Middle frontal gyrus (tissue), 1 donor: ENCODE measurements at regions not wholly inside any gene's neighbourhood (a gene's known extent, or its start where the extent isn't known, plus 50 kb on each side); places are given as distances from the start of the nearest gene placed in this dataset.
"Not testable (repeated sequence)": the region's sequence is repeated elsewhere in the genome, so short reads cannot be mapped to it uniquely, and the experiment has no call there.

Experiments used
- DNase-seq: peaks from one replicate; pipeline ENCODE4 v3.0.0-alpha.2; 2015; ENCODE audit warnings: low spot score; ENCODE audit errors: extremely low spot score

DNA sequence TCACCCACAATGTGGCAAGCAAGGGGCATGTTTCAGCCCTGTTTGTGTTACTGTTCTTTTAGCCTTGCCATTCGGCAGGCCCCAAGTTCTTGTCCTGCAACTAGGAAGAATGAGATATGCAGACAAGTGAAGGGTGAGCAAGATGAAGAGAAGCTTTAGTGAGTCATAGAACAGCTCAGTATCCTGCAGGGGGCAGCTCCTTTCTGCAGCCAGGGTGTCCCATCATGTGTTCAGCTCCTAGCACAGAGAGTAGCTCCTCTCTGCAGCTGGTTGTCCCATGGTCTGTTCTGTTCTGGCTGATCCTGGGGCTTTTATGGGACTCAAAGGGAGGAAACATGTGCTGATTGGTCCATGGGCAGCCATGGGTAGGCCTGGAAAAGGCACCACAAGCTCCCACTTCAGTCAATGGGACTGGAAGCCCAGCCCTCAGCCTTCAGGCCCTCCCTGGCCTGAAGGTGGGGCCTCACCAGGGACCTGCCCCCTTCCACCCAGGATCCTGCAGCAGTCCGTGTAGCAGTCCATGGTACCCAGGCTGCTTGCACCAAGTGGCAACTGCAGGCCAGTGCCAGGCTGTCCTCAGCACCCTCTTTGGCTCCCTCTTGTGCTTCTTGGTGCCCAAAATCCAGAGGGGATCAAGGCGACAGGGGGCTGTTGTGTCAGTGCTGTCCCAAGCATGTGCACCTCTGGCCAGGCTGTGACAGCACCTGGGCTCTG lies 326.4 kb downstream of the NR4A2 start:
- DNase-seq = no peak

GRCh38 chr2:156005531-156005930 lies 327.0 kb downstream of the NR4A2 start:
- no peak for DNase-seq

GRCh38 chr2:156004459-156004858 lies 328.1 kb downstream of the NR4A2 start:
- no peak for DNase-seq

GRCh38 chr2:156003780-156004179 lies 328.7 kb downstream of the NR4A2 start:
- DNase-seq = no peak

DNA sequence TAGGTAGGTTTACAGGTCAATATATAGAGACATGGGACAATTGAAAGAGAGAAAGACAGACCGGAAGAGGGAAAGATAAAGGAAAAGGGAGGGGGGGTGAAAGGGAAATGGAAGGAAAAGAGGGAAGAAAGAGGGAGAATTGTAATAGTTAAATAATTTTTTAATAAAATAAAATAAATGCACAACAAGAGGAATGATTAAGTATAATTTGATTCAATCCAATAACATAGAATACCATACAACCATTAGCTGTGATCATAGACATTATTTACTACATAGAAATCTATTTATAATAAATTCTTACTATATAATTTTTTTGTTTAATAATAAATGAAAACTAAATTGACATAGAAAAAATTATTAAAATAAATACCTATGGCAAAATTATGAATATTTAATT lies 330.7 kb downstream of the NR4A2 start:
- no peak for DNase-seq

- no peak for DNase-seq
These were observed 335.0 kb downstream of the NR4A2 start for GRCh38 chr2:155997538-155997937.

DNA sequence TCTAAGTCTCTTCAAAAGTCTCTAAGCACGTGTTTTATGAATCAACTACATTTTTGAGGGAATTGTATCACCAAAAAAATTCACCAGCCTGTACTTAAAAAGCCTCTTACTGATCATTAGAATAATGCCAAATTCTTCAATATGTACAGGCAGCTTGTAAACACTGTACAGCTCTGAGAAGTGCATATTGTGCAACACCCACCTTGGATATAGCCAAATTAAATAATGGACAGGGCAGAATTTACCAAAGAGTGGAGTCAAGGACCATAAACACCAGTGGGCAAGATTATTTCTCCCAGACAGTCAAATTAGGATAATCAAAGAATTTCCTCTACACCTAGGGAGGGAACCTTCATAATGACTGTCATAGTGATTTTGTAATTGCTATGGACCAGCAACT lies 338.2 kb downstream of the NR4A2 start:
- DNase-seq = no peak

- no peak for DNase-seq
These were observed 348.7 kb downstream of the NR4A2 start for GRCh38 chr2:155983845-155984244.

DNA sequence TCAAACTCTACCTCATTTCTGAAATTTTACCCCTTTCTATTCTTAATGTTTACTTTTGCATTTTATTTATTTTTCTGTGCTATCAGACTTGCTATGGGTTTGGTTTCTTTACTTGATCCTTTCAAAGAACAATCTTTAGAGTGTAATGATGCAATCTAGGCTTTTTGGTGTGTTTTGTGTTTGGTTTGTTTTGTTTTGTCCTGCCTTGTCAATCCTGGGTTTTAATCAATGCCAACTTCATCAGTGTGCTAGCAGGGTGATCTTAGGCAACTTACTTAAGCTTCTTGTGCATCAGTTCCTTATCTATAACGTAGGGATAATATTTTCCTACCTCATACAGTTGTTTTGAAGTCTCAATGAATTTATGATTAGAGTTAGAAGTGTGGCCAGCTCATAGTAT lies 350.4 kb downstream of the NR4A2 start:
- DNase-seq = no peak

DNA sequence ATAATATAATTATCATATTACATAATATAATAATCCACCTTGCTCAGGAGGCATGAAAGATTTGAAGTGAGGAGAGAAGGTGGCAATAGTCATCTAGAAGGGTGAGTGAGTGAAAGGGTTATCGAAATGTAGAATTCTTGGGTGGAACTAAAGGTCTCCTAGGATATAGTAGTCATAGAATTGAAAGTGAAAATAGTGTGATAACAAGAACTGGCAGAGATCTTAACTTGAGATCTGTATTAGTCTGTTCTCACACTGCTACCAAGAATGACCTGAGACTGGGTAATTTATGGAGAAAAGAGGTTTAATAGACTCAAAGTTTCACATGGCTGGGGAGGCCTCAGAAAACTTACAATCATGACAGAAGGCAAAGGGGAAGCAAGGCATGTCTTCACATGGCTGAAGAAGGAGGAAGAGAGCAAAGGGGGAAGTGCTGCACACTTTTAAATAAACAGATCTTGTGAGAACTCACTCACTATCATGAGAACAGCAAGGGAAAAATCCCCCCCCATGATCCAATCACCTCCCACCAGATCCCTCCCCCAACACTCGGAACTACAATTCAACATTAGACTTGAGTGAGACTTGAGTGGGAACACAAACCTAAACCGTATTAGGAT lies 351.5 kb downstream of the NR4A2 start:
- no peak for DNase-seq

GRCh38 chr2:155975734-155976133 lies 356.8 kb downstream of the NR4A2 start:
- no peak for DNase-seq

GRCh38 chr2:155972916-155973315 lies 359.6 kb downstream of the NR4A2 start:
- DNase-seq = no peak

DNA sequence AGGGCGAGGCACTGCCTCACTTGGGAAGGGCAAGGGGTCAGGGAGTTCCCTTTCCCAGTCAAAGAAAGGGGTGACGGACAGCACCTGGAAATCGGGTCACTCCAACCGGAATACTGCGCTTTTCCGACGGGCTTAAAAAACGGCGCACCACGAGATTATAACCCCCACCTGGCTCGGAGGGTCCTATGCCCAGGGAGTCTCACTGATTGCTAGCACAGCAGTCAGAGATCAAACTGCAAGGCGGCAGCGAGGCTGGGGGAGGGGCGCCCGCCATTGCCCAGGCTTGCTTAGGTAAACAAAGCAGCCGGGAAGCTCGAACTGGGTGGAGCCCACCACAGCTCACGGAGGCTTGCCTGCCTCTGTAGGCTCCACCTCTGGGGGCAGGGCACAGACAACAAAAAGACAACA lies 366.5 kb downstream of the NR4A2 start:
- DNase-seq = not testable (repeated sequence)

DNA sequence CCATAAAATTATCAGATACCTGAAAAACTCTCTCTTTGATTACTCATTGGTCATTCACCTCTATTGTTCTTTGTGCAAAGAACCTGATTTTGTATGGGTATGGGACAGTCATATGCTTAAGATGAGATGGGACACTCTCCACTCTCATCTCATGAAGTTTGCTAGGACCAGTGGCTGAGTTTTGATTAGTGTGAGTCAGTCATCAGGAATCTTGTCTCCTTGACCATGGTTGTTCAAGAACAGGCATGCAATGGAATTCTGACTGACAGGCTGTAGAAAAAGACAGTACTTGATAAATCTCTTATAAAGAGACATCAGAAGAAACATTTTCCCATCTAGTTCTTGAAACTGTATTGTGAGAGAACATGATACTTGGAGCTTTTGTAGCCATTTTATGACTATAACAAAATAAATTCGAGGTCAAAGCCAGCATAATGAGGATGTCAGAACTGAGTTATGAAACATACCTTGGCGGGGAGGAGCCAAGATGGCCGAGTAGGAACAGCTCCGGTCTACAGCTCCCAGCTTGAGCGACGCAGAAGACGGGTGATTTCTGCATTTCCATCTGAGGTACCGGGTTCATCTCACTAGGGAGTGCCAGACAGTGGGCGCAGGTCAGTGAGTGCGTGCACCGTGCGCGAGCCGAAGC lies 367.0 kb downstream of the NR4A2 start:
- DNase-seq = no peak

GRCh38 chr2:155961641-155962040 lies 370.9 kb downstream of the NR4A2 start:
- no peak for DNase-seq

DNA sequence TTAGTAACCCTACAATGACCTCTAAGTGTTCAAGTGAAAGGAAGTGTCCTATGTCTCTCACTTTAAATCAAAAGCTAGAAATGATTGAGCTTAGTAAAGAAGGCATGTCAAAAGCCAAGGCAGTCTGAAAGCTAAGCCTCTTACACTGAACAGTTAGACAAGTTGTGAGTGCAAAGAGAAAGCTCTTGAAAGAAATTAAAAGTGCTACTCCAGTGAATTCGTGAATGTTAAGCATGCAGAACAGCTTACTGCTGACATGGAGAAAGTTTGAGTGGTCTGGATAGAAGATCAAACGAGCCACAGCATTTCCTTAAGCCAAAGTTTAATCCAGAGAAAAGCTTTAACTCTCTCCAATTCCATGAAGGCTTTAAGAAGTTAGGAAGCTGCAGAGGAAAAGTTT lies 373.7 kb downstream of the NR4A2 start:
- DNase-seq = no peak

DNA sequence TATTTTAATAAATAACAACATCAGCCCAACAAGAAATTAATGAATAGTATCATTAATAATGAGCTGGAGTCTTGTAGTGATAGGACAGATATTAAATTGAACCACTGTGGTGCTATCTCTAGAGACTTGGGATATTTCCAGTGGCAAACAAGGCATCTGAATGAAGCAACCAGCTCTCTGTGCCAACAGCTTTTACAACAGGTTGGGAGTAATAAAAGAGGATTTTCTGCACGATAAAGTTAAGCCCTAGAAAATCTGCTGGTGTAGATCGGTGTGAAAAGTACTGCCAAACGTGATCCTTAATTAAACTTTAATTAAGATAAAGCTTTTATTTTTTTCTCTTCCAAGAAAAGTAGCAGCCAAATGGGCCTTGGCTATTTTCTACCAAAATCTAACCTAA lies 385.5 kb downstream of the NR4A2 start:
- DNase-seq = no peak

- DNase-seq = no peak
These were observed 388.3 kb downstream of the NR4A2 start for GRCh38 chr2:155944218-155944617.

- no peak for DNase-seq
These were observed 402.2 kb downstream of the NR4A2 start for GRCh38 chr2:155930312-155930711.

GRCh38 chr2:155917380-155917779 lies 415.1 kb downstream of the NR4A2 start:
- DNase-seq = no peak

DNA sequence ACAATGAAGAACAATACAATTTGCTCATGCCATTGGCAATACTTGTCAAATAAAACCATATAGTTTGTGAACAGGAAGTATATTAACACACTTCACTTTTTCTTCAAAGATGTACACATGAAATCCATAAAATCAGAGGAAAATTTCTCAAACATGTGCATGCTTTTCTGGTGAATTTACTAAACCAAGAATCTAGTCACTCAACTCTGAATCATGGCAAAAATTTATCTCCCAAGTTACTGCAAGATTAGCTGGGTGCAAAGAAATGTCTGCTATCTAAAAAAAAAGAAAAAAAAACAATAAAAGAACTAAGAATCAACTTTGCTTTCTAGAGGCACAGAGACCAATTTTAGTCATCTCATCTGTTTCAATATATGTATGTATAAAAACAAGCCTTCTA lies 419.2 kb downstream of the NR4A2 start:
- no peak for DNase-seq

GRCh38 chr2:155908567-155908966 lies 424.0 kb downstream of the NR4A2 start:
- no peak for DNase-seq

- no peak for DNase-seq
These were observed 425.3 kb downstream of the NR4A2 start for GRCh38 chr2:155907211-155907610.
